ENCODE measurements at regions not wholly inside any gene's neighbourhood (a gene's known extent, or its start where the extent isn't known, plus 50 kb on each side); places are given as distances from the start of the nearest gene placed in this dataset.
"Not testable (repeated sequence)": the region's sequence is repeated elsewhere in the genome, so short reads cannot be mapped to it uniquely, and the experiment has no call there.

GRCh38 chr1:196128835-196129234 lies 479.4 kb downstream of the KCNT2 start:
- 62 to 70% (median 65%) methylated on average over 2 of the region's 2 CpGs for WGBS, 4 donors
- intact Hi-C loops (cut with DNase I), result no loop called here
- no peak for TF ChIP-seq POLR2A (IDR thresholded peaks at IDR 0.05)
- no peak for TF ChIP-seq CTCF (IDR thresholded peaks at IDR 0.05)
- DNase-seq (no peak), ATAC-seq (no peak)
- Histone ChIP-seq H3K4me1 (peaks cover 0 to 5% (median 0%) of the 10 kb centered on the region in 12 donors), H3K4me3 (no peak overlapping the region), H3K27ac (no peak overlapping the region), H3K36me3 (no peaks in the 10 kb centered on the region), H3K27me3 (no peaks in the 10 kb centered on the region), H3K9me3 (no peaks in the 10 kb centered on the region)

GRCh38 chr1:196121181-196121580 lies 487.1 kb downstream of the KCNT2 start:
- Histone ChIP-seq H3K4me3 (no peak overlapping the region), H3K9me3 (no peaks in the 10 kb centered on the region), H3K27ac (no peak overlapping the region), H3K36me3 (no peaks in the 10 kb centered on the region), H3K27me3 (no peaks in the 10 kb centered on the region), H3K4me1 (peaks cover 0 to 3% (median 0%) of the 10 kb centered on the region in 12 donors)
- WGBS, 4 donors, result 86 to 92% (median 88%) methylated on average over 2 of the region's 2 CpGs
- intact Hi-C loops (cut with DNase I), result no loop called here
- no peak for ATAC-seq
- DNase-seq, result no peak
- TF ChIP-seq POLR2A (IDR thresholded peaks at IDR 0.05), result no peak
- TF ChIP-seq CTCF (IDR thresholded peaks at IDR 0.05), result no peak

GRCh38 chr1:196115646-196116045 lies 492.6 kb downstream of the KCNT2 start:
- peak overlapping the region in 11 of 12 donors; percentile 36 to 74 (median 62) for H3K27ac ChIP-seq
- peaks cover 0 to 7% (median 0%) of the 10 kb centered on the region in 12 donors for H3K9me3 ChIP-seq
- no peaks in the 10 kb centered on the region for H3K36me3 ChIP-seq
- TF ChIP-seq POLR2A (IDR thresholded peaks at IDR 0.05) (no peak), CTCF (IDR thresholded peaks at IDR 0.05) (no peak)
- DNase-seq (peak; percentile 74 to 93 (median 84)), ATAC-seq (peak; percentile 99 to 100 (median 100))
- WGBS, 4 donors, result 0 to 15% (median 8%) methylated on average over 2 of the region's 2 CpGs
- no peak overlapping the region for H3K4me3 ChIP-seq
- intact Hi-C loops (cut with DNase I), result no loop called here
- H3K27me3 ChIP-seq, result no peaks in the 10 kb centered on the region
- peaks cover 0 to 14% (median 5%) of the 10 kb centered on the region in 12 donors for H3K4me1 ChIP-seq

GRCh38 chr1:196114193-196114592 lies 494.0 kb downstream of the KCNT2 start:
- no peaks in the 10 kb centered on the region for H3K27me3 ChIP-seq
- 59 to 70% (median 66%) methylated on average over 3 of the region's 3 CpGs for WGBS, 4 donors
- DNase-seq (no peak), ATAC-seq (no peak)
- peaks cover 0 to 14% (median 5%) of the 10 kb centered on the region in 12 donors for H3K4me1 ChIP-seq
- H3K4me3 ChIP-seq, result no peak overlapping the region
- TF ChIP-seq CTCF (IDR thresholded peaks at IDR 0.05) (no peak), POLR2A (IDR thresholded peaks at IDR 0.05) (no peak)
- intact Hi-C loops (cut with DNase I), result no loop called here
- peaks cover 0 to 21% (median 2%) of the 10 kb centered on the region in 12 donors for H3K9me3 ChIP-seq
- H3K36me3 ChIP-seq, result no peaks in the 10 kb centered on the region
- H3K27ac ChIP-seq, result no peak overlapping the region

- H3K4me3 ChIP-seq; H3K27me3 ChIP-seq; H3K27ac ChIP-seq; DNase-seq; intact Hi-C loops (cut with DNase I); H3K36me3 ChIP-seq; H3K4me1 ChIP-seq; ATAC-seq: not testable (repeated sequence)
- peaks cover 0 to 24% (median 2%) of the 10 kb centered on the region in 12 donors for H3K9me3 ChIP-seq
- 58 to 63% (median 62%) methylated on average over 5 of the region's 5 CpGs for WGBS, 4 donors
Observed at GRCh38 chr1:196108990-196109389, 499.2 kb downstream of the KCNT2 start.

Measured in heart left ventricle (tissue), 16 donors.